ENCODE measurements at regions not wholly inside any gene's neighbourhood (a gene's known extent, or its start where the extent isn't known, plus 50 kb on each side); places are given as distances from the start of the nearest gene placed in this dataset.

DNA sequence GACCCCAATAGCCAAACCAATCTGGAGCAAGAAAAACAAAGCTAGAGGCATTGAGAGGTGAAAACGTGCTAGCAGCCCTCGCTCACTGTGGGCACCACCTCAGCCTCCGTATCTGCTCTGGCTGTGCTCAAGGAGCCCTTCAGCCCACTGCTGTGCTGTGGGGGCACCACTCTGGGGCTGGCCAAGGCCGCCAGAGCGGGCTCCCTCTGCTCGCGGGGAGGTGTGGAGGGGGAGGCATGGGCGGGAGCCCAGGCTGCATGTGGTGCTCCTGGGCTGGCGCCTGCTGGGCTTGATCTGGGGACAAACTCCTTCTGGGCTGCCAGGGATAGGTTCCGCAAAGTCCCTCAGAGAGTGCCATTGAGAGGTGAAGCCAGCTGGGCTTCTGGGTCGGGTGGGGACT lies 1002.0 kb downstream of the GATA3 start:
- H2BK120ac ChIP-seq (ENCODE audit: low read depth, low read length): no peak overlapping the region
- no peak overlapping the region for H2BK20ac ChIP-seq (ENCODE audit: low read depth, low read length)
- H2AK9ac ChIP-seq (replicated peaks; ENCODE audit: low read depth, low read length, poor library complexity): no peak overlapping the region
- H2BK15ac ChIP-seq (ENCODE audit: low read depth, low read length): no peak overlapping the region
- no peaks in the 10 kb centered on the region for H3K27me3 ChIP-seq (ENCODE audit: control insufficient read depth, insufficient read depth, low read length)
- H3K4me1 ChIP-seq (ENCODE audit: control insufficient read depth, insufficient read depth, low read length): no peaks in the 10 kb centered on the region
- no peak overlapping the region for H4K91ac ChIP-seq (ENCODE audit: insufficient read depth, low read depth, low read length)
- no peak overlapping the region for H3K4ac ChIP-seq (ENCODE audit: low read depth, low read length)
- CTCF ChIA-PET: no interaction called here
- no peaks in the 10 kb centered on the region for H4K20me1 ChIP-seq (ENCODE audit: insufficient read depth, low read length)
- no peak overlapping the region for H4K8ac ChIP-seq (ENCODE audit: low read depth in 2 of 2, low read length in 2 of 2)
- no peak overlapping the region for H3K14ac ChIP-seq (replicated peaks; ENCODE audit: low read depth, low read length)
- H3K4me2 ChIP-seq (ENCODE audit: low read depth, low read length): no peak overlapping the region
- POLR2A ChIA-PET (ENCODE audit: unreplicated experiment): no interaction called here
- ATAC-seq (ENCODE audit: low read depth): no peak
- no peak overlapping the region for H3K56ac ChIP-seq (ENCODE audit: extremely low read depth, insufficient read depth, low read length)
- dilution Hi-C loops (cut with HindIII; ENCODE audit: low sequenced_read_pairs, unreplicated experiment): no loop called here
- no peak overlapping the region for H2AFZ ChIP-seq (replicated peaks; ENCODE audit: low read length, poor library complexity)
- no peaks in the 10 kb centered on the region for H3K79me1 ChIP-seq (ENCODE audit: low read depth in 1 of 2, low read length in 2 of 2)
- H3K9me3 ChIP-seq (ENCODE audit: control insufficient read depth, insufficient read depth, low read length): peaks cover 8% of the 10 kb centered on the region; the same call in 1 of the 2 replicates
- no peak overlapping the region for H4K5ac ChIP-seq (ENCODE audit: low read depth, low read length)
- no peak overlapping the region for H3K9ac ChIP-seq (ENCODE audit: low read depth, low read length)
- WGBS, 2 experiments (ENCODE audit: extremely low coverage in 2 of 2, insufficient read length in 1 of 2): 35% methylated on average over 4 of the region's 11 CpGs; no CpG with 5 or more reads in 1 of the 2 experiments
- H3K4me3 ChIP-seq (ENCODE audit: insufficient read depth, low read depth, low read length): no peak overlapping the region
- H3K23ac ChIP-seq (ENCODE audit: low read depth, low read length): no peak overlapping the region
- intact Hi-C loops (cut with micrococcal nuclease): no loop called here
- H2BK5ac ChIP-seq (ENCODE audit: low read depth, low read length, poor library complexity, severe bottlenecking): no peak overlapping the region
- BruUV-seq (replicated peaks): no TSS peak
- H2AK5ac ChIP-seq (ENCODE audit: low read depth, low read length): no peak overlapping the region
- no peaks in the 10 kb centered on the region for H3K36me3 ChIP-seq (ENCODE audit: control insufficient read depth, insufficient read depth, low read length)
- no peak overlapping the region for H3K18ac ChIP-seq (ENCODE audit: low read depth, low read length)
- H3K9me1 ChIP-seq (ENCODE audit: insufficient read depth, low read length): no peaks in the 10 kb centered on the region
- in situ Hi-C loops (cut with MboI; ENCODE audit: low sequenced_read_pairs): no loop called here
- TF ChIP-seq MAFK (IDR thresholded peaks at IDR 0.05; ENCODE audit: low read depth, low read length): no peak
- TF ChIP-seq NFE2L2 (IDR thresholded peaks at IDR 0.05; ENCODE audit: low read depth, low read length): no peak
- TF ChIP-seq CEBPB (IDR thresholded peaks at IDR 0.05; ENCODE audit: low read depth, low read length): no peak
- no peak for TF ChIP-seq BHLHE40 (IDR thresholded peaks at IDR 0.05; ENCODE audit: low read depth, low read length)
- TF ChIP-seq CHD1 (IDR thresholded peaks at IDR 0.05; ENCODE audit: low read depth, low read length): no peak
- TF ChIP-seq, protein P1, sequence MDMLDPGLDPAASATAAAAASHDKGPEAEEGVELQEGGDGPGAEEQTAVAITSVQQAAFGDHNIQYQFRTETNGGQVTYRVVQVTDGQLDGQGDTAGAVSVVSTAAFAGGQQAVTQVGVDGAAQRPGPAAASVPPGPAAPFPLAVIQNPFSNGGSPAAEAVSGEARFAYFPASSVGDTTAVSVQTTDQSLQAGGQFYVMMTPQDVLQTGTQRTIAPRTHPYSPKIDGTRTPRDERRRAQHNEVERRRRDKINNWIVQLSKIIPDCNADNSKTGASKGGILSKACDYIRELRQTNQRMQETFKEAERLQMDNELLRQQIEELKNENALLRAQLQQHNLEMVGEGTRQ (IDR thresholded peaks at IDR 0.05; ENCODE audit: low read depth, low read length): no peak
- TF ChIP-seq POLR2A (IDR thresholded peaks at IDR 0.05; ENCODE audit: low read depth, low read length): no peak
- TF ChIP-seq, protein P2, sequence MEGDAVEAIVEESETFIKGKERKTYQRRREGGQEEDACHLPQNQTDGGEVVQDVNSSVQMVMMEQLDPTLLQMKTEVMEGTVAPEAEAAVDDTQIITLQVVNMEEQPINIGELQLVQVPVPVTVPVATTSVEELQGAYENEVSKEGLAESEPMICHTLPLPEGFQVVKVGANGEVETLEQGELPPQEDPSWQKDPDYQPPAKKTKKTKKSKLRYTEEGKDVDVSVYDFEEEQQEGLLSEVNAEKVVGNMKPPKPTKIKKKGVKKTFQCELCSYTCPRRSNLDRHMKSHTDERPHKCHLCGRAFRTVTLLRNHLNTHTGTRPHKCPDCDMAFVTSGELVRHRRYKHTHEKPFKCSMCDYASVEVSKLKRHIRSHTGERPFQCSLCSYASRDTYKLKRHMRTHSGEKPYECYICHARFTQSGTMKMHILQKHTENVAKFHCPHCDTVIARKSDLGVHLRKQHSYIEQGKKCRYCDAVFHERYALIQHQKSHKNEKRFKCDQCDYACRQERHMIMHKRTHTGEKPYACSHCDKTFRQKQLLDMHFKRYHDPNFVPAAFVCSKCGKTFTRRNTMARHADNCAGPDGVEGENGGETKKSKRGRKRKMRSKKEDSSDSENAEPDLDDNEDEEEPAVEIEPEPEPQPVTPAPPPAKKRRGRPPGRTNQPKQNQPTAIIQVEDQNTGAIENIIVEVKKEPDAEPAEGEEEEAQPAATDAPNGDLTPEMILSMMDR (conservative IDR thresholded peaks at IDR 0.05; ENCODE audit: low read depth, low read length): no peak
- TF ChIP-seq, protein P3, sequence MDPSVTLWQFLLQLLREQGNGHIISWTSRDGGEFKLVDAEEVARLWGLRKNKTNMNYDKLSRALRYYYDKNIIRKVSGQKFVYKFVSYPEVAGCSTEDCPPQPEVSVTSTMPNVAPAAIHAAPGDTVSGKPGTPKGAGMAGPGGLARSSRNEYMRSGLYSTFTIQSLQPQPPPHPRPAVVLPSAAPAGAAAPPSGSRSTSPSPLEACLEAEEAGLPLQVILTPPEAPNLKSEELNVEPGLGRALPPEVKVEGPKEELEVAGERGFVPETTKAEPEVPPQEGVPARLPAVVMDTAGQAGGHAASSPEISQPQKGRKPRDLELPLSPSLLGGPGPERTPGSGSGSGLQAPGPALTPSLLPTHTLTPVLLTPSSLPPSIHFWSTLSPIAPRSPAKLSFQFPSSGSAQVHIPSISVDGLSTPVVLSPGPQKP (IDR thresholded peaks at IDR 0.05; ENCODE audit: borderline replicate concordance, low read depth, low read length): no peak
- no peak for TF ChIP-seq RFX5 (IDR thresholded peaks at IDR 0.05; ENCODE audit: low read depth, low read length)
- no peak for TF ChIP-seq SMC3 (IDR thresholded peaks at IDR 0.05; ENCODE audit: low read depth, low read length)
- no peak for TF ChIP-seq MAZ (IDR thresholded peaks at IDR 0.05; ENCODE audit: borderline replicate concordance, low read depth, low read length)
- TF ChIP-seq RCOR1 (IDR thresholded peaks at IDR 0.05; ENCODE audit: insufficient replicate concordance, low read length): no peak
- no peak for TF ChIP-seq FOS (IDR thresholded peaks at IDR 0.05; ENCODE audit: low read depth, low read length)
- TF ChIP-seq RAD21 (IDR thresholded peaks at IDR 0.05; ENCODE audit: low read length): no peak
- no peak for TF ChIP-seq MXI1 (IDR thresholded peaks at IDR 0.05; ENCODE audit: borderline replicate concordance, low read depth, low read length)
- DNase-seq: no peak
- no peak overlapping the region for H3K27ac ChIP-seq (ENCODE audit: insufficient read depth, low read length)

All from IMR-90 (cell line).